Islet of Langerhans (tissue), 1 donor: ENCODE measurements at regions not wholly inside any gene's neighbourhood (a gene's known extent, or its start where the extent isn't known, plus 50 kb on each side); places are given as distances from the start of the nearest gene placed in this dataset.
"Not testable (repeated sequence)": the region's sequence is repeated elsewhere in the genome, so short reads cannot be mapped to it uniquely, and the experiment has no call there.

Source experiments
- FAIRE-seq: peaks from one replicate; lab custom pipeline; 2011; peaks lifted over from hg19 to GRCh38; lab: Jason Lieb, UNC

GRCh38 chr11:130526846-130527245 lies 78.4 kb downstream of the ADAMTS15 start:
- no peak for FAIRE-seq

GRCh38 chr11:130527636-130528297 lies 79.3 kb downstream of the ADAMTS15 start:
- FAIRE-seq = no peak

- no peak for FAIRE-seq
Observed at GRCh38 chr11:130528298-130529261, 80.1 kb downstream of the ADAMTS15 start.

GRCh38 chr11:130529366-130529765 lies 80.9 kb downstream of the ADAMTS15 start:
- no peak for FAIRE-seq

GRCh38 chr11:130531061-130531460 lies 82.6 kb downstream of the ADAMTS15 start:
- no peak for FAIRE-seq

GRCh38 chr11:130533113-130533798 lies 84.8 kb downstream of the ADAMTS15 start:
- FAIRE-seq = no peak

GRCh38 chr11:130533871-130534270 lies 85.4 kb downstream of the ADAMTS15 start:
- FAIRE-seq = no peak

GRCh38 chr11:130534551-130534950 lies 86.1 kb downstream of the ADAMTS15 start:
- FAIRE-seq = no peak

GRCh38 chr11:130535520-130535919 lies 87.1 kb downstream of the ADAMTS15 start:
- FAIRE-seq = no peak

GRCh38 chr11:130536106-130537040 lies 87.9 kb downstream of the ADAMTS15 start:
- FAIRE-seq = no peak

GRCh38 chr11:130539680-130540079 lies 91.2 kb downstream of the ADAMTS15 start:
- not testable (repeated sequence) for FAIRE-seq

GRCh38 chr11:130544266-130544665 lies 95.8 kb downstream of the ADAMTS15 start:
- FAIRE-seq = no peak

GRCh38 chr11:130545449-130546072 lies 97.1 kb downstream of the ADAMTS15 start:
- FAIRE-seq = no peak

- no peak for FAIRE-seq
Observed at GRCh38 chr11:130546438-130546837, 98.0 kb downstream of the ADAMTS15 start.

- no peak for FAIRE-seq
Observed at GRCh38 chr11:130546901-130547694, 98.7 kb downstream of the ADAMTS15 start.

- no peak for FAIRE-seq
Observed at GRCh38 chr11:130547761-130548490, 99.5 kb downstream of the ADAMTS15 start.

- no peak for FAIRE-seq
Observed at GRCh38 chr11:130548491-130548833, 100.0 kb downstream of the ADAMTS15 start.

GRCh38 chr11:130549393-130549999 lies 101.1 kb downstream of the ADAMTS15 start:
- FAIRE-seq = no peak

- no peak for FAIRE-seq
Observed at GRCh38 chr11:130550150-130550549, 101.7 kb downstream of the ADAMTS15 start.
